ENCODE measurements at regions not wholly inside any gene's neighbourhood (a gene's known extent, or its start where the extent isn't known, plus 50 kb on each side); places are given as distances from the start of the nearest gene placed in this dataset.

DNA sequence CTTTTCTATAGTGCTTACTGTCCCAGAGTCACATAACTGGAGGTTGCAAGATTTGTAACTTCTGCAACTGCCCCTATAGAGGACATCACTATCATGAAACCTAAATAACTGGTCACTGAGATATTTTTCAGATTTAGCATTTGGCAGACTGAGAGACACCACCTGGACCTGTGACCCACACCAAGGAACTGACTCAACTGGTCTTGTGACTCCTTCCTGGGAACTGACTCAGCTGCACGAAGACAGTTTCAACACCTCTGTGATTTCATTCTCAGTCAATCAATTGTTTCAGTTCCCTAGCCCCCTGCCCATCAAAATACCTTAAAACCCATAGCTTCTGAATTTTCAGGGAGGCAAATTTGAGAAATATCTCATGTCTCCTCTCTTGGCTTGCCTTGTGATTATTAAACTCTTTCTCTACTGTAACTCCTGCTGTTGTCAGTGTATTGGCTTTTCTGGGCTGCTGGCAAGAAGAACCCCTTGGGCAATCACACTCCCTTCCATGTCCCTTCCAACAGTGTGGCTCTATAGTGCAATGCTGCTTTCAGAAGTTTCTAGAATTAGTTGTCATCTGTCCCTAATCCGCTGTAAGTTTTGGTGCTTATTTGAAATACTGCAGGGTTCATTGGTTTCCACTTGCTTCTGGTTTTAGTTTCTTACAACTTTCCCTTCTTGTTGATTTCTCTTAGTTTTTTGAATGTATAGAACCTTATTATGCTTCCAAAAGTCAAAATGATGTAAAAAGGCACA, 127.8 kb upstream of the ADCY1 start:
- no peak for TF ChIP-seq ZNF274 (IDR thresholded peaks at IDR 0.05; ENCODE audit: low read depth, low read length)
- no peak for TF ChIP-seq SUZ12 (IDR thresholded peaks at IDR 0.05; ENCODE audit: extremely low read depth, insufficient read depth, insufficient read length)
- TF ChIP-seq YY1 (IDR thresholded peaks at IDR 0.05; ENCODE audit: insufficient read depth, insufficient read length), result no peak
